SU-DHL-6 (cell line): ENCODE measurements at regions not wholly inside any gene's neighbourhood (a gene's known extent, or its start where the extent isn't known, plus 50 kb on each side); places are given as distances from the start of the nearest gene placed in this dataset.

Source experiments
- H2AFZ ChIP-seq: fragments of 200-600 bp; sonication (generic); 2 replicates; pipeline ENCODE4 v1.6.1; 2014; ENCODE audit warnings: low read depth, mild to moderate bottlenecking, moderate library complexity, mixed read lengths, antibody characterized with exemption, low read length; ENCODE audit not compliant: severe bottlenecking
- H3F3A ChIP-seq: fragments of 200-600 bp; shearing (Covaris generic); 2 replicates; pipeline ENCODE4 v1.6.0; 2016; ENCODE audit warnings: antibody characterized with exemption, mild to moderate bottlenecking; ENCODE audit not compliant: insufficient read depth
- H3K27ac ChIP-seq: fragments of 200-600 bp; sonication (generic); 2 replicates; pipeline ENCODE4 v1.5.1; 2016; ENCODE audit warnings: low read depth, mild to moderate bottlenecking, low read length, moderate library complexity, mixed read lengths
- H3K27me3 ChIP-seq: fragments of 200-600 bp; sonication (generic), shearing (Covaris generic); 2 replicates; pipeline ENCODE4 v1.6.0; 2014; ENCODE audit warnings: mild to moderate bottlenecking, low read length
- H3K36me3 ChIP-seq: fragments of 200-600 bp; sonication (generic); 2 replicates; pipeline ENCODE4 v1.6.1; 2014; ENCODE audit warnings: mild to moderate bottlenecking, low read length, mixed read lengths
- H3K4me2 ChIP-seq: fragments of 300-600, 200-600 bp; shearing (Covaris generic), sonication (generic); 2 replicates; pipeline ENCODE4 v1.6.0; 2014; ENCODE audit warnings: low read length, low read depth, mild to moderate bottlenecking; ENCODE audit not compliant: poor library complexity, severe bottlenecking
- H3K4me3 ChIP-seq: fragments of 200-600 bp; sonication (generic); 2 replicates; pipeline ENCODE4 v1.5.1; 2014; ENCODE audit warnings: antibody characterized with exemption, low read length, mild to moderate bottlenecking, mixed read lengths; ENCODE audit not compliant: insufficient read depth, poor library complexity, severe bottlenecking
- H3K79me2 ChIP-seq: fragments of 200-600 bp; sonication (generic); 2 replicates; pipeline ENCODE4 v1.6.1; 2014; ENCODE audit warnings: mild to moderate bottlenecking, low read length, moderate library complexity; ENCODE audit not compliant: insufficient read depth
- H3K9ac ChIP-seq: fragments of 200-600 bp; sonication (generic); 2 replicates; pipeline ENCODE4 v1.7.0; 2014; ENCODE audit warnings: mild to moderate bottlenecking, low read length
- H3K9me2 ChIP-seq: fragments of 200-600 bp; sonication (generic); replicated peaks from 2 replicates; pipeline ENCODE4 v1.6.1; 2014; ENCODE audit warnings: low read length; ENCODE audit not compliant: insufficient read depth
- H3K9me3 ChIP-seq: fragments of 200-600 bp; sonication (generic); 2 replicates; pipeline ENCODE4 v1.6.1; 2014; ENCODE audit warnings: low read length, mixed read lengths; ENCODE audit not compliant: insufficient read depth
- H4K20me1 ChIP-seq: fragments of 200-600 bp; sonication (generic); 2 replicates; pipeline ENCODE4 v1.6.1; 2014; ENCODE audit warnings: low read depth, mild to moderate bottlenecking, antibody characterized with exemption, low read length, moderate library complexity, mixed read lengths
- EZH2phosphoT487 ChIP-seq: fragments of 200-600 bp; sonication (generic), shearing (Covaris generic); conservative IDR thresholded peaks from 2 replicates; pipeline ENCODE4 v1.6.1; 2018; ENCODE audit warnings: mild to moderate bottlenecking, antibody characterized with exemption, low read length, moderate library complexity, mixed read lengths
- TF ChIP-seq, protein P1 (sequence below): fragments of 200-600 bp; sonication (generic); IDR thresholded peaks from one replicate; pipeline ENCODE4 v1.5.1; 2017; ENCODE audit warnings: antibody characterized with exemption, mild to moderate bottlenecking, low read length, moderate library complexity; ENCODE audit not compliant: insufficient read depth, poor library complexity, severe bottlenecking

DNA sequence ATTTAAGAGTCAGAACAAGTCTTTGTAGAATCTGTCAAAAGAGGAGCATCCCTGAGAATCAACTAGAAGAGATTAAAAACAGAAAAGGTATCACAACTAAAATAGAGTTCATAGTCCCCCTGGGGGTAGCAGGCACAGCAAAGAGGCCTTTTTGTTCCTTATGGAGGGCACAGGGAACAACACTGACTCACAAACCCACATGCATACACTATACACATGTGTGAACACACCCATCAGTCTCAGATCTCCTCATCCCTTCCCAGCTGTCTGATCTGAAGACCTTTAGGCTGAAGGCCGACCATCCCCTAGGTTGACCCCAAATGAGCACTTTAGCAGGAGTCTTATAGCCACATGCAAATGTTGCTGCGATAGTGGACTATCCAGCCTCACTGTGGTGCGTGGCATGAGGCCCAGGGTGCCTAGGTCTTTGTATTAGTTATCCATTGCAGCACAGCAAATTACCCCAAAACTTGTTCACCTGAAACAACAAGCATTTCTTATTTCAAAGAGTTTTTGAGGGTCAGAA is 236.7 kb upstream of the EGLN3 start:
- H3K9me3 ChIP-seq = no peaks in the 10 kb centered on the region
- no peaks in the 10 kb centered on the region for H3K9me2 ChIP-seq
- no peak overlapping the region for H3K4me3 ChIP-seq
- no peaks in the 10 kb centered on the region for H4K20me1 ChIP-seq
- H3K9ac ChIP-seq = no peak overlapping the region
- no peak overlapping the region for H2AFZ ChIP-seq
- TF ChIP-seq EZH2phosphoT487 = no peak
- TF ChIP-seq, protein P1, sequence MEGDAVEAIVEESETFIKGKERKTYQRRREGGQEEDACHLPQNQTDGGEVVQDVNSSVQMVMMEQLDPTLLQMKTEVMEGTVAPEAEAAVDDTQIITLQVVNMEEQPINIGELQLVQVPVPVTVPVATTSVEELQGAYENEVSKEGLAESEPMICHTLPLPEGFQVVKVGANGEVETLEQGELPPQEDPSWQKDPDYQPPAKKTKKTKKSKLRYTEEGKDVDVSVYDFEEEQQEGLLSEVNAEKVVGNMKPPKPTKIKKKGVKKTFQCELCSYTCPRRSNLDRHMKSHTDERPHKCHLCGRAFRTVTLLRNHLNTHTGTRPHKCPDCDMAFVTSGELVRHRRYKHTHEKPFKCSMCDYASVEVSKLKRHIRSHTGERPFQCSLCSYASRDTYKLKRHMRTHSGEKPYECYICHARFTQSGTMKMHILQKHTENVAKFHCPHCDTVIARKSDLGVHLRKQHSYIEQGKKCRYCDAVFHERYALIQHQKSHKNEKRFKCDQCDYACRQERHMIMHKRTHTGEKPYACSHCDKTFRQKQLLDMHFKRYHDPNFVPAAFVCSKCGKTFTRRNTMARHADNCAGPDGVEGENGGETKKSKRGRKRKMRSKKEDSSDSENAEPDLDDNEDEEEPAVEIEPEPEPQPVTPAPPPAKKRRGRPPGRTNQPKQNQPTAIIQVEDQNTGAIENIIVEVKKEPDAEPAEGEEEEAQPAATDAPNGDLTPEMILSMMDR = no peak
- no peak overlapping the region for H3K4me2 ChIP-seq
- no peaks in the 10 kb centered on the region for H3K36me3 ChIP-seq
- no peaks in the 10 kb centered on the region for H3K79me2 ChIP-seq
- no peaks in the 10 kb centered on the region for H3K27me3 ChIP-seq
- no peaks in the 10 kb centered on the region for H3F3A ChIP-seq
- H3K27ac ChIP-seq = no peak overlapping the region

DNA sequence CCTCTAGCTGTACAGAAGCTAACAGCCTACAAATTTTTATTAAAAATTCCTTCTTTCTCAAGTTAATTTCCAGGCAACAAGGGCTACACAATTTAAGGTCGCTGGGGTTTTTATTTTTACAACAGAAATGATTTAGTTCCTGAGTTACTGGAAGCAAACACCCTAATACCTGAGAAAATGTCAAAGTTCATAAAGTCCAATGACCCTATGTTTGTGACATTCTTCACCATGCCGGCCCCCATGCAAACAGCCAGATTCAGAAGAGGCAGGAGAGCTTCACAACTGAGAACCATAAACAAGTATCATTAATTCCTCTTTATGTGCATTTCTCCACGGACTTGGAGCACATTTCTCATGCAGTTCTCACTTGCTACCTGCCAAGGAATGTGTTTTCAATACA is 236.2 kb upstream of the EGLN3 start:
- H2AFZ ChIP-seq = no peak overlapping the region
- H3K27me3 ChIP-seq = no peaks in the 10 kb centered on the region
- no peaks in the 10 kb centered on the region for H3K79me2 ChIP-seq
- no peak overlapping the region for H3K4me3 ChIP-seq
- H3K9me2 ChIP-seq = no peaks in the 10 kb centered on the region
- H4K20me1 ChIP-seq = no peaks in the 10 kb centered on the region
- TF ChIP-seq, protein P1 = no peak
- TF ChIP-seq EZH2phosphoT487 = no peak
- no peak overlapping the region for H3K9ac ChIP-seq
- no peak overlapping the region for H3K4me2 ChIP-seq
- H3K36me3 ChIP-seq = no peaks in the 10 kb centered on the region
- H3K27ac ChIP-seq = no peak overlapping the region
- H3K9me3 ChIP-seq = no peaks in the 10 kb centered on the region
- H3F3A ChIP-seq = no peaks in the 10 kb centered on the region

DNA sequence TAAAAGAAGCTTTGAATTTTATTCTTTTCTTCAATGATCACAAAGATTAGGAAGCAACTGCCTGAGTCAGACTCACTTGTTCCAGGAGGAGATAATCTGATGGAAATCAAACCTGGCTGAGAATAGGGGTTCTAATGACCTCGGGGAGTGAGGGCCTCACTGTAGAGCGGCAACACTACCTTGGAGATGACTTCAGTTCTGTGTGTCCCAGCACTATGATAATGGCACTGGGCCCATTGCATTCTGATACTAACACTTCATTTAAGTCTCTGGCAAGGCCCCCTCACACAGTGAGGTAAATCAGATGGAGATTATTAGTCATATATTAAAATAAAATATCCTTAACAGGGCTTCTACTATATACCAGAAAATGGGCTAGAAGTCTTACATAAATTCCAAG is 233.3 kb upstream of the EGLN3 start:
- Histone ChIP-seq H4K20me1 (no peaks in the 10 kb centered on the region), H2AFZ (no peak overlapping the region), H3F3A (no peaks in the 10 kb centered on the region), H3K9me2 (no peaks in the 10 kb centered on the region), H3K27me3 (no peaks in the 10 kb centered on the region), H3K79me2 (no peaks in the 10 kb centered on the region), H3K36me3 (no peaks in the 10 kb centered on the region), H3K4me2 (no peak overlapping the region), H3K4me3 (no peak overlapping the region), H3K9me3 (no peaks in the 10 kb centered on the region), H3K27ac (no peak overlapping the region), H3K9ac (no peak overlapping the region)
- TF ChIP-seq, protein P1 = no peak
- TF ChIP-seq EZH2phosphoT487 = no peak

DNA sequence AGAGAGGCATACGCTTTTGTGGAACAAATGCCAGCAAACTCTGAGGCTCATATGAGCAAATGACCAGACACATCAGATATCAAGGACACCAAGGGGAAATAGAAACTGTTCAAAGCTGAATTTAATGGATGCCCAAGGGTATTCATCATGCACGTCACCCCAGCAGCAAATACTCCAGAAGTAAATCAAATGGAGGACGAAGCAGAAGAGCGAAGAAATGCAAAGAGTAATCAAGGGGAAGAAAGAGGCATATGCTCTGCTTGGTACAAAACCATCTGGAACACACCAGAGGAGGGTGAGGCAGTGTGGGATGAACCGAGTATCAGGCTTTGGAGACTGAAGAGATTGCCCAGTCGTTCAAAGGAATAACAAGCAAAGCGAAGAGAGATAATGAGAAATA is 232.6 kb upstream of the EGLN3 start:
- no peak overlapping the region for H3K4me2 ChIP-seq
- H3K27me3 ChIP-seq = no peaks in the 10 kb centered on the region
- no peak overlapping the region for H3K27ac ChIP-seq
- no peak overlapping the region for H2AFZ ChIP-seq
- H3K79me2 ChIP-seq = no peaks in the 10 kb centered on the region
- no peak overlapping the region for H3K4me3 ChIP-seq
- H3K9me3 ChIP-seq = no peaks in the 10 kb centered on the region
- no peak overlapping the region for H3K9ac ChIP-seq
- no peak for TF ChIP-seq EZH2phosphoT487
- TF ChIP-seq, protein P1 = no peak
- H3F3A ChIP-seq = no peaks in the 10 kb centered on the region
- H3K36me3 ChIP-seq = no peaks in the 10 kb centered on the region
- no peaks in the 10 kb centered on the region for H4K20me1 ChIP-seq
- no peaks in the 10 kb centered on the region for H3K9me2 ChIP-seq
